ENCODE measurements at regions not wholly inside any gene's neighbourhood (a gene's known extent, or its start where the extent isn't known, plus 50 kb on each side); places are given as distances from the start of the nearest gene placed in this dataset.
"Not testable (repeated sequence)": the region's sequence is repeated elsewhere in the genome, so short reads cannot be mapped to it uniquely, and the experiment has no call there.

- DNase-seq: no peak
These were observed 1144.3 kb downstream of the RAPGEF2 start for GRCh38 chr4:160247091-160247656.

DNA sequence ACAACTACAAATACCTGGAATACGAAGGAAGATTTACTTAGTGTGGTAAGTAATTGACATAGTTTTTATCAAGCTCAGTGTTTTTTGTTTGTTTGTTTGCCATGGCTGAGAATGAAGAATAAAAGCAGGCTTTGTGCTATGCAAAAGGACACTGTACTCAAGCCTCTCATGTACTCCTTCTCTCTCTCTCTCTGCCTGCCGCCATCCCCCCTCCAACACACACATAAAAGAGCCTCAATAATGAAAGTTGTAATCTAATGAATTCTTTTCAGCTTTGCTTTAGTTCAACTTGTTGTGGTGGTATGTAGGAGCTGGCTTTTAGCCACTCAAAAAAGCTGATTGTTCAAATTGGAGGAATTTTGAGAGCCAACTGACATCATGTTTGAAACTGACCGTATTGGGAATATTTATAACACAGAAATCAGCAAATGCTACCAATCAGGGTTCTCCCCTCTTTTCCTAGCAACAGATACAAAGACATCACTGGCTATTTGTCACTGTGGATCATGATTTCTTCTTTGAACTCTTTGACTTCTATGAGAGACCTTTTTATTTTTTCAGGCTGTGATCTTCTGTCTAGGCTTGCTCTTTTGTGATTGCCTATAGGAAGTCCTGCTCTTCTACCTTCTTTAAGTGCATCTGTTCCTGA, 1148.8 kb downstream of the RAPGEF2 start:
- no peak for DNase-seq

- DNase-seq: no peak
These were observed 1154.4 kb downstream of the RAPGEF2 start for GRCh38 chr4:160257318-160257717.

GRCh38 chr4:160265014-160265413, 1162.1 kb downstream of the RAPGEF2 start:
- DNase-seq: no peak

GRCh38 chr4:160265836-160266235, 1163.0 kb downstream of the RAPGEF2 start:
- no peak for DNase-seq

GRCh38 chr4:160276785-160277325, 1174.0 kb downstream of the RAPGEF2 start:
- DNase-seq: no peak

GRCh38 chr4:160283081-160283480, 1180.2 kb downstream of the RAPGEF2 start:
- no peak for DNase-seq

- no peak for DNase-seq
These were observed 1181.6 kb downstream of the RAPGEF2 start for GRCh38 chr4:160284516-160284915.

GRCh38 chr4:160286051-160286450, 1183.2 kb downstream of the RAPGEF2 start:
- DNase-seq: no peak

DNA sequence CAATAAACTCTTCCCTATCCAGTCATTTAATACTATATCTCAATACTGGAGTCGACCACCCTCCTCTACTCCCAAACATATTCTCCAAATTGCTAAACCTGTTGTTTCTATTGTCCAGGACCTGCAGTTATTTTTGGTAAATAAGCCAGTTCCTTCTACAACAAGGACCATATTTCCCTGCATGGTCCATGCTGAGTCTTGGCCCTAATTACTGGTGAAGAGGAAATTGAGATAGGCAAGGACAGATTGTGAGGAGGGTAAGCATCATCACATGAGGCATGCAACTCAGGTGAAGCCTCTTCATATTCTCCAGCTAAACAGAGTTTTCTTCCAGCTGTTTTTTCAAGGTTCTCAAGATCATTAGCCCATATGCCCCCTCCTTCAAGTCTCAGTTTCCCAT, 1193.6 kb downstream of the RAPGEF2 start:
- DNase-seq: no peak

GRCh38 chr4:160299177-160299576, 1196.3 kb downstream of the RAPGEF2 start:
- DNase-seq: no peak

DNA sequence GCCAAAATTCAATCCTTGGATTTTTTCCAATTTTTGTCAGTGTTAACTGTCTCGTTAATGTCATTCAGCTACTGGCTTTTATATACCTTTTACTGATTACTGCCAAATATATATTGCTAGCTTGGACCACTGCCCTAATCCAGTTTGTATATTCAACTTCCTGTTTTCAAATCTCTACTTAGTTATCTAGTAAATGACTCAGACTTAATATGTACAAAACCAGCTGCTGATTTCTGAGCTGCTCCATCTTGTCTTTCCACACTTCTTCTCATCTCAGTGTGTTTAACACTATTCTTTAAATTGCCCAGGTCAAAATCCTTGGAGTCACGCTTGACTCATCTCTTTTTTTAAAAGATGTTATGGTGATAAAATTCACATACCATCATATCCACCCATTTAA, 1196.7 kb downstream of the RAPGEF2 start:
- no peak for DNase-seq

GRCh38 chr4:160316036-160316435, 1213.2 kb downstream of the RAPGEF2 start:
- no peak for DNase-seq

DNA sequence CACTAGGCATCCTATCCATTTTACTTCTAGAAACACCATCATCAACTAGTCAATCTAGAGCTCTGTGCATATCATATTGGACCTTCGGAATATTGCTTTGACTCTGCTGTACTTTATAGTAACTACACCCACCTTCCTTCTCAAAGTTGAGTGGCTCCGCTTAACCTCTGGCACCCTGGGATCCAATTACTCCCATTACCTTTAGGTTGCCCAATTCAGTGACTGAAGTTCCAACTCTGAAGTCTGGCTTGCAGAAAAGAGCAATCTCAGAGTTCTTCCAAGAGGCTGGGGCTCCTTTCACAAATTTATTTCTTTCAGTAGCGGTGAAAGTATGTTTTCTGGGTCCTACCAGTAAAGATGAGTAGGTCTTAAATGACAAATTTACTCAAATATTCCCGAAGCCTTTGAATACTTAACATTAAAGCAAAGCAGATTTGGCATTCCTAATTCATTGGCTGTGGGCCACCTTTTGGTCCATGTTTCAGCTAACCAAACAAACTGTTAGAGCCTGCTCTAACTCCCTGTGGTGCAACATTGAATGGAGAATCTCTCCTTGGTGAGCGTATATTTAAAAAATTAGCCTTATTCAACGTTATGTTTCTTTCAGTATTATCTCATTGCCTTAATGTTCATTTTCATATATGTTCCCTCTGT, 1215.8 kb downstream of the RAPGEF2 start:
- DNase-seq: no peak

DNA sequence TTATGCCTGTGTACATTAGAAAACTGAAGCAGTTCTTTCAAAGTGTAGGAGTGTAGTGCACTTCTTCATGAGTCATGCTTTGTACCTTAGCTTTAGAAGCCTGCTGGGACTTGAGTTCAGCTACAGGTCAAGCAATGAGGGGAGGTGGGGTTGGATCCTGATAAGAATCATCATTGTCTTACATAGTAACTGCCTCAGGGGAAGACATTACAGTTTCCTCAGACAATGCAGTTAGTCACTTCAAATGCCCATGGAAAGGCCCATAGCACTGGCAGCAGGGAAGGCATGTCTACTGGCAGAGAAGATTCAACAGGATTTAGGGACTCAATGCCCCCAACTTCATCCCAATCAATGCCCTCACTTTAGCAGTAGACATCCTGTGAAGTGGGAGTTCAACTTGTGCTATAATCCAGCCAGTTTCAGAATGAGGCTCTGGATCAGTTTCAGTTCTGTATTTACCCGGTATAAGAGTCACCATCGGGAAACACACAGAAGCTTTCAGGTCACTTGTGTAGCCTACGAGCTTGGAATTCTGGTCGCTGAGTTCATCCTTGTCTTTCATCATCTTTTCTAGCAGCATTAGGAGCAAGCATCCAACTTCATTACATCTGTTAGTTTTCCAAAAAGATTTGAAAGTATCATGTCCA, 1216.5 kb downstream of the RAPGEF2 start:
- DNase-seq: no peak

DNA sequence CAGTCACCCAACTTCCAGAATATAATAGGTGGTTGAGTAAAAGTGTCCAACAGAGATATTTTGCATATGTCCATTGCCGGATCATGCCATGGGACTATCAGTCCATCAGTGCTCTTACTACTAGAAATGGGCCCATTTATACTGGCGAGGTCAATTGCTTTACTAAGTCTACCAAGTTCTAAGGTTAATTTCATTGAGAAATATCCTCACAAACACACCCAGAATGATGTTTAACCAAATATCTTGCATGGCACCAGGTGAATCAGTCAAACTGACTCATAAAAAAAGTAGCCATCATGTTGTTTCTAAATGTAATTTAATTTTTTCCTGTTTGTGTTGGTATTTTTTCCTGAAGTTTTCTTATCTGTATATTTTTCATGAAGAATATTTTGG, 1217.0 kb downstream of the RAPGEF2 start:
- no peak for DNase-seq

GRCh38 chr4:160326110-160326509, 1223.2 kb downstream of the RAPGEF2 start:
- no peak for DNase-seq

DNA sequence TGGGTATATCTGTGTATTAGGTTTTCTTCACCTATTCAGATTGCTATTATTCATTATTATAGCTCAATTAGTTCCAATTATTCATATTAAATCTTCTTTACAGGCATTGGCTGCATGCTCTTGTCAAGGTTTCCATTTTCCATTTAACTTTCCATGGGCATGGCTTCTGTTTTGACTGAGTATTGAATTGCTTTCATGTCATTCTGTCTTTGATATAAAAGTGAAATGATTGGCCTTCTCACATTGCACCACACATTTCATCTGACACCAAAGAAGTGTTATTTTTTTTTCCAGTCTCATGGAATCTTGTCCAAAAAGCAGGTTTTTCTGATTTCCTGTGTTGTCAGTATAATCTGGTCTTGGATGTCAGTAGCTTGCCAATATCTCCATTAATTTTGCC, 1244.3 kb downstream of the RAPGEF2 start:
- no peak for DNase-seq

DNA sequence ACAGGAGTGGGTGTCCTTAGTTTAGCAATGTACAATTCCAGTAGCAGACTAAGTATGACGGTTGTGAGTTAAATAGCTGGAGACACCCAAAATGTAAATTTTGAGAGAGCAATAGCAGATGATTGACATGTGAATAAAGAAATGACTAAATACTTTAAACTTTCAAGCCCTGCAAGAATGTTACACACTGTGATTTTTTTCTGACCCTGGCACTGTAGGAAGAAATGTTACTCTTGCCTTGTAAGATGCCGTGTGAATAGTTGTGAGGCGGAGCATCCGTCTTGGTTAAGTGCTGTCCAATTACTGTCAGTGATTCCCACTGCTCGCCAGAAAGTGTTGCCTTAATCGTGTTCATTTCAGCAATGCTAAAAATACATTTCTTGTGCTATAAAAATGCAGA, 1248.1 kb downstream of the RAPGEF2 start:
- DNase-seq: no peak

DNA sequence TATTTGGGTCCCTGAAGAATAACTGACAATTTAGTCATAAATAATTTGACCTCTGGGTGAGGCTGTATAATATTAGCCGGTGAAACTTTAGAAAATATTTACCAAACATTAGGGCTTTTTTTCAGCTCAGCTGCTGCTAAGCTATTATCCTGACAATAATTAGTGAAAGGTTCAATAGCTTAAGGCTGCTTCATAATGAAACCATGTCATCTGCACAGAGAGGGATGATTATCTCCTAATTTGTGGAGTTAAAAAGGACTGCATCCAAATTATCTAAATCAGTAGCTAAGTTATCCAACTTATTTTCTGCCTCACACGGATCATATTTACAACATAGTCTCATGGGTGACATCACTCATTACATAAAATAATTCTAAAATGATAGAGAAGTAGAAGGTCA, 1249.8 kb downstream of the RAPGEF2 start:
- no peak for DNase-seq

DNA sequence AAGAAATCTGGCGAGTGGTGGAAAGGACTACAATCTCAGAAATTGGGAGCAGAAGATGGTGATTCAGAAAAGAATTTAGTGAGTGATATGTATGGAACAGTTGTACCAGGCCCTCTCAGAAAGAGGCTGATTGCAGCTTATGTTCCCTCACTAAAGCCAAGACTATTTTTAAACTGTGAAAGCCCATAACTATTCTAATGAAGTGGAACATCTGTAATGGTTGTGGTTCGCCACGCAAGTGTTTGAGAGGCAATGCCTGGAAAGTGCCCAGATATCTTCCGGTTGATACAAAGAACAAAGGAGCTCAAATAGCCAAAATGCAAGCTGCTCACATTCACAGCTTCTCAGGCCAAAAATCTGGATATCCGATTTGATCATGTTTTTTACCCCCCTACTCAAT, 1250.7 kb downstream of the RAPGEF2 start:
- DNase-seq: no peak

- DNase-seq: no peak
These were observed 1259.6 kb downstream of the RAPGEF2 start for GRCh38 chr4:160362478-160362877.

DNA sequence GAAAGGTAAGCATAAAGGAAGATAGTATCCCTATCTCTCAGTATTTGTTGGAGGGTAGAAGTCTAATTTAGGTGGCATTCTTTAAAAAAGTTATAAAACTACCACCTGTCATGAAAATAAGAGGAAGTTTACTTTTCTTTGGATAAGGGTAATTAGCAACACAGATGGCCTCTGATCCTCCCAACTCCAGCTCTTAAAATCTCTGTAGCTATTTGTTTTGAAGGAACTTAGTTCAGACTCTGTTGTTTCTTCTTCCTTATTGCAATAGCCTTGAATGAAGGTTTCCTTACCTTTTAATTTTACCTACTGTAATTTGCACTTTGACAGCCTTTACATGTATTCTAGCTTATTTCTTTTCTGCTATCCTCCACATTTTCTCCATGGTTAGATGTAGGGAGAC, 1261.3 kb downstream of the RAPGEF2 start:
- no peak for DNase-seq

DNA sequence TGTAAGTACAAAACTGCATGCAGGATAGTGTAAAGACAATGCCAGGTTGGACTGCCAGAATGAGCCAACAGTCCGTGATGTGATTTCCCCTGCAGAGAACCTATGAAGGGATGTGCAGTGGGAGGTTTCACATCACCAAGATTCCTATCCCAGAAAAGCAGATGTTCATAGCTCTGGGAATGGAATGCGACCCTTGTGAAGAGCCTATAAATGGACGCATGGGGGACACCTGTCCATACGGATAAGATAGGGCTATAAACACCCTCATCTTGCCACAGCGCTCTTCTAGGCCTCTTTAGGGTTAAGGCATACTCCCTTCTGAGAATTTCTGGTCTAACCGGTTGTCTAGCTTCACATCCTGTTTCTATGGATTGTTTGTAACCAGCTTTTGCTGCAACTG, 1261.8 kb downstream of the RAPGEF2 start:
- not testable (repeated sequence) for DNase-seq
